Astrocyte (in vitro differentiated cells and primary cell): ENCODE measurements at regions not wholly inside any gene's neighbourhood (a gene's known extent, or its start where the extent isn't known, plus 50 kb on each side); places are given as distances from the start of the nearest gene placed in this dataset.

Experiments
- EZH2 ChIP-seq: IDR thresholded peaks from 2 replicates; pipeline ENCODE4 v1.6.1; 2012; ENCODE audit warnings: mild to moderate bottlenecking, low read length, inconsistent platforms; ENCODE audit not compliant: insufficient read depth
- TF ChIP-seq, protein P1 (sequence below): IDR thresholded peaks from 2 replicates; pipeline ENCODE4 v1.5.1; 2011; ENCODE audit warnings: low read depth, mild to moderate bottlenecking, inconsistent platforms, low read length, moderate library complexity; ENCODE audit not compliant: insufficient read depth

DNA sequence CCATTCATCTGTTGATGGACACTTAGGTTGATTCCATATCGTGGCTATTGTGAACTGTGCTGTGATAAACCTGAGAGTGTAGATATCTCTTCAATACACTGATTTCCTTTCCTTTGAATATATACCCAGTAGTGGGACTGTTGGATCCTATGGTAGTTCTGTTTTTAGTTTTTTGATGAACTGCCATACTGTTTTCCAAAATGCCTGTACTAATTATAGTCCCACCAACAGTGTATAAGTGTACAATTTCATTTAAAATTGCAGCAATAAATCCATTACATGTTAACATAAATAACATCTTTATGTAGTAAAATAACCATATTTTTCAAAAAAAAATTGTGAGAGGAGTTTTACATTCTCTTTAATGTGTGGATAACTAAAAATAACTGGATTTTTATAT is 65.0 kb upstream of the SYT9 start:
- TF ChIP-seq, protein P1, sequence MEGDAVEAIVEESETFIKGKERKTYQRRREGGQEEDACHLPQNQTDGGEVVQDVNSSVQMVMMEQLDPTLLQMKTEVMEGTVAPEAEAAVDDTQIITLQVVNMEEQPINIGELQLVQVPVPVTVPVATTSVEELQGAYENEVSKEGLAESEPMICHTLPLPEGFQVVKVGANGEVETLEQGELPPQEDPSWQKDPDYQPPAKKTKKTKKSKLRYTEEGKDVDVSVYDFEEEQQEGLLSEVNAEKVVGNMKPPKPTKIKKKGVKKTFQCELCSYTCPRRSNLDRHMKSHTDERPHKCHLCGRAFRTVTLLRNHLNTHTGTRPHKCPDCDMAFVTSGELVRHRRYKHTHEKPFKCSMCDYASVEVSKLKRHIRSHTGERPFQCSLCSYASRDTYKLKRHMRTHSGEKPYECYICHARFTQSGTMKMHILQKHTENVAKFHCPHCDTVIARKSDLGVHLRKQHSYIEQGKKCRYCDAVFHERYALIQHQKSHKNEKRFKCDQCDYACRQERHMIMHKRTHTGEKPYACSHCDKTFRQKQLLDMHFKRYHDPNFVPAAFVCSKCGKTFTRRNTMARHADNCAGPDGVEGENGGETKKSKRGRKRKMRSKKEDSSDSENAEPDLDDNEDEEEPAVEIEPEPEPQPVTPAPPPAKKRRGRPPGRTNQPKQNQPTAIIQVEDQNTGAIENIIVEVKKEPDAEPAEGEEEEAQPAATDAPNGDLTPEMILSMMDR, result no peak
- no peak for TF ChIP-seq EZH2
